GM18867 (cell line): ENCODE measurements at regions not wholly inside any gene's neighbourhood (a gene's known extent, or its start where the extent isn't known, plus 50 kb on each side); places are given as distances from the start of the nearest gene placed in this dataset.

Experiments
- ATAC-seq: cut with Tn5 transposase; IDR thresholded peaks from one replicate; pipeline ENCODE4 v1.9.1; 2021; ENCODE audit warnings: mild to moderate bottlenecking, moderate library complexity; ENCODE audit not compliant: unreplicated experiment

DNA sequence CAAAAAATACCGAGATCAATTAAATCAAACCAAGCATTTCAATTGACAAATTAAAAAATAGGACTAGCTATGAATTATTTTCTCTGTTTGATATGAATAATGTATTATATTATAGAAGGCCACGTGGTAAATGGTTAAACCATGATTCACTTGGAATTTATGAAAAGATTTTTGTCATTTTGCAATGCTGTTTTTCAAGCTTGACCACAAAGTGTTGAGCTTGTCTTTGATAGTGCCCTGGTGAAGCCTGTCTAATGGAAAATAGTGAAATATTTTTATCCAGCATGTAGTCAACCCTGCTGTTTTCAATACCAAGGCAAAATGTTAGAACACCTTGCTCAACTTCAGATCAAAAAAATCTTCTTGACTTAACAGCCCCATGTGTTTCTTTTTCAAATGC, 288.0 kb upstream of the PRMT6 start:
- no peak for ATAC-seq

DNA sequence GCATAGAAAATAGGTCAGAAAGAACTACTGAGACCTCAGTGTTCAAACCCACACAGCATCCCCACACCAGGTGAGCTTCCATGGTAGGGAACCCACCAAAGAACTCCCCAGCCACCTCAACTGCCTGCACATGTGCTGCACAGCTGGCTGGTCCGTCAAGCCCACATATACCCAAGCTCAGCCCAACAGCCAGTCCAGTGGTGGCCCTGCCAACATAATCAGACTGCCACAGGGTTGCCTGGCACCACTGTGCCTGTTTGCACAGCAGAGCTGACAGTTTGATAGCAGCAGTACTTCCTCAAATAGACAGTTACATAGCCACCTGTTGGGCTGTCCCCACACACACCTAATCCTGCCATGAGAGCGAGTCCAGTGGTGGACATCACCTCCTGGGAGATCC, 283.3 kb upstream of the PRMT6 start:
- no peak for ATAC-seq

DNA sequence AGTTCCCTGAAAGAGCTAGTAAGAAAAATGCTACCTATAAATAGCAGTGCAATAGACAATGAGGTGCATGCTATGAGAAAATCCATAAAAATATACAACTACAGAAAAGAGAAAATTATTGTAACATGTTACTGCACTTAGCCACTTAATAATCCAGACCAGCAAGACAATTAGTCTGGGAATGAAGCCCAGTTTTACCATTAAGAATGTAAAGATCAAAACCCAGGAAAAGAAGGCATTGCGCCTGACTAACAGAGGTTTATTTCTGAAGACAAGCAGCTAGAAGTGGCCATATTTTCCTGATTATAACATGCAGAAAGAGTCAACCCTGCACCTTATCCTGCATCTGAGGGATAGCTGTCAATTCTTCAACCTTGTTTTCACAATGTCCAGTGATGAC, 276.4 kb upstream of the PRMT6 start:
- ATAC-seq, result no peak

DNA sequence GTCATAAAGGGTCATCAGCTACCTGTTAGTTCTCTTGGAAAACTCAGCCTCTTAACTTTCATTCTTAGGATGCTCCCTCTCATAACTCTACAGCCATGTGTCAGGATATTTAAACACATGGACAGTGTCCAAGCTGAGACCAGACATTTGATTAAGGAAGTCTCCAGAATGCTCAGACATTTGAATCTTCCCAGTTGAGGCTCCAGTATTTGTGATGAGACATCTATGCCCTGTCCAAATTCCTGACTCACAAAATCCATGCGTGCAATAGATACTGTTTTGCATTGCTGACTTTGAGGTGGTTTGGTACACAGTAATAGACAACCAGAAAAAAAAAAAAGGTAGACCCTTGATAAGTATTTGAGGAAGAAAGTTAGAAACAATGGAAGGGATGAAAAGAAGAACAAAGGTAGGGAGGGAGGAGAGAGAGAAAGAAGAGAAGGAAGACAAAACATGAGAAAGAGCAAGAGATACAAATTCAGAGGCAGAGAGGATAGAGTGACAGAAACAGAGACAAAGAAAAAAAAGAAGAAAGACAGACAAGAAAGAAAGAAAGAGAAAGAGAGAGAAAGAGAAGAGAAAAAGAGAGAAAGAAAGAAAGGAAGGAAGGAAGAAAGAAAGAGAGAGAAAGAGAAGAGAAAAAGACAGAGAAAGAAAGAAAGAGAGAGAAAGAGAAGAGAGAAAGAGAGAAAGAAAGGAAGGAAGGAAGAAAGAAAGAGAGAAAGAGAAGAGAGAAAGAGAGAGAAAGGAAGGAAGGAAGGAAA, 275.5 kb upstream of the PRMT6 start:
- ATAC-seq, result no peak

DNA sequence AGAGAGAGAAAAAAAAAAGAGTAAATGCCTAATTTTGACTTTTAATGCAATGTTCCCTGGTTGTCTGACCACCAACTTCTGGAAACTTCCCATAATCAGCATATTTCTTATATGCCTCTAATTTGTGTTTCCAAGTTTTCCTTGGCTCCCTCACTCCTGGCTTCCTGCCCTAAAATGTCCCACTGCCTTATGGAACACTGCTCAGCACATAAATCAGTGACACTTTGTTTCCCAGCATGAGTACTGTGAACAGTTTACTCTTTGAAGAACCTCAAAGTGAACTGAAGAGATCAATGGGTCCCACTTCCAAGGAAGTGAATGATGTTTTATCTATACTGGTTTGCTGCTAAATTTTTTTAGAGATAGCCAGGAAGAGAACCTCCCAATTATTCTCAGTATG, 271.3 kb upstream of the PRMT6 start:
- ATAC-seq, result no peak

DNA sequence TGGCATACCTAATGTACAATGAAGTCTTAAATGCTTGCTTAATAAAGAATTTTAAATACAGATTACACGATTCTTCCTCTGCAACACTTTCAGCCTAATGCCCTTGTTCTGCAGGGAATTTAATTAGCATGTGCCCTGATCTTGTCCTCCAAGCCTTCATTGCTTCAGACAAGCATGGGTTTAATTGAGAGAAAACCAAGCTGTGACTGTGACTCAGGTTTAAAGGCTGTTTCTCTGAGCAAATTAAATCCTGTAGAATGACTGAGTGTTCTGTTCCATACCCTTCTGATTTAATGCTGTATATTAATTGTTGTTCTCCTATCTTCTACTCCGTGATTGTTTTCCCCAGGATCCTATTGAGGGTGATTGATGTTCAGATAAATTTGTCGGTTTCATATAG, 269.0 kb upstream of the PRMT6 start:
- ATAC-seq, result no peak

DNA sequence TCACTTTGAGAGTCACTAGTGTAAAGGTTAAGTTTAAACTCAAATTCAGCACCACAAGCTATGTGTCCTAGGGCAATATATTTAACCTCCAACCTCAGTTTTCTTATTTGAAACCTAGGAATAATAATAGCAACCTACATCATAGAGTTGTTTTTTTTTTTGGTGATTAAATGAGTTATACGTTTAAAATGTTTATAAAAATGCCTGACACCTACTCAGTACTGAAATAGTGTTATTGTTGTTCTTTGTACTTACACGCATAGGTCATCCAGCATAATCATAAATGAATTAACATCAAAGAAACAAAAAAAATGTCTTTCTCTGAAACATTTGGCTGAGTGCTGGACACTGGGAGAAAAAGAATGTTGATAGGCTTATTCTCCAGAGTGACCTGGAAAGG, 266.8 kb upstream of the PRMT6 start:
- no peak for ATAC-seq

DNA sequence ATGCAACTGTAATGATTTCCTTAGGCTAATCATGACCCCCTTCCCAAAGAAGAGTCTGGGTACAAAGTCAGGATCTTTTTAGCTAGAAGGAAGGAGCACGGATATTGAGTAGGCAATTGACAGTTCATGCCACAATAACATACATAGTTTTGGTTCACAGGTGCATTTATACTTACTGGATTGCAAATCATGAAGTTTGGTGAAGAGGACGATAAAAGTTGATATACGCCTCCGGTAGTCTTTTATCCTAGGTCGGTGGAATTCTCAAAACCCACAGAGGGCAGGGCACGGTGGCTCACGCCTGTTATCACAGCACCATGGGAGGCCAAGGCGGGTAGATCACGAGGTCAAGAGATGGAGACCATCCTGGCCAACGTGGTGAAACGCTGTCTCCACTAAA, 265.4 kb upstream of the PRMT6 start:
- no peak for ATAC-seq

DNA sequence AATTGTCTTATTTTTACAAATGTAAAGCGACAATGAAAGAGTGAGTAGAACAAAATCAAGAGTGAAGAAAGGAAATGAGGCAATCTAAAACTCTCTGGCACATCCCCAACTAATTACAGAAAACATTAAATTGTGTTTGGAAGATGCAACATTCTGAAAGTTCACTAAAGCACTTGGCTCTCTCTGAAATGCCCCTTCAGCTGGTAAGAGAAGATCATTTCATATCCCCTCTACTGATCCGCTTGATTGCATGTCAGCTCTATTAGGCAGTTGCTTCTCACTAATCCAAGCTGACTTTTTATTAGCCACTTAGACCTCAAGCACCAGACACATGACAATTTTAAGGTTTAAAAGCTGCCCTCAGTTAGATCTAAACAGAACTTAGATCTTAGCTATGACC, 262.8 kb upstream of the PRMT6 start:
- no peak for ATAC-seq

DNA sequence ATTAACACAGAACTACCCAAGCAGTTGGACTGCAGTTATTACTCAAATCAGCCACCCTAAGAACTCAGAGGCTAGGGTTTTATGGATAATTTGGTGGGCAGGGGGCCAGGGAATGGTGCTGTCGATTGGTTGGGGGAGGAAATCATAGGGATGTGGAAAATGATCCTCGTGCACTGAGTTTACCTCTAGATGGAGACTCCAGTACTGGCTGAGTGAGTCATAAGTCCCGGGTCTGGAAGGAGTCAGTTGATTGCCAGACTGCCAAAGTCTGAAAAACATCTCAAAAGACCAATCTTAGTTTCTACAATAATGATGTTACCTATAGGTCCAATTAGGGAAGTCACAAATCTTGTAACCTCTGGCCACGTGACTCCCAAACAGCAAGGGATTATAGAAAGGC, 257.5 kb upstream of the PRMT6 start:
- ATAC-seq, result no peak

DNA sequence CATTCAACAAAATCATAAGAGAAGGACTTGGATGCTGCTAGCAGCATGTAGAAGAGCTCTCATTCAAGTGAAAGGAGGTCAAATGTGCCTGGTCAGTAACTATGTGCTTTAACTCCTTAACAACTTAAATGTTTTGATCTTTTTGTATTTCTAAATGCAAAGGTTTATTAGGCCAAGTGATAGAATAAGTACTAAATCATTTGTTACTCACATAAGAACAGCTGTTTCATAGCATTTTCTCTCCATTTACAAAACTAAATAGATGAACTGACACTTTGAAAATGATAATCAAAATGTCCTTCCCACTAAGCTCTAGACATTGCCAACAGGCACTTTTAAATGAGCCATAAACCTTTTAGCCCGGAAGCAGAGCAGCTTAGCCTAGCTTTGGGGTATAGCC, 254.3 kb upstream of the PRMT6 start:
- no peak for ATAC-seq

DNA sequence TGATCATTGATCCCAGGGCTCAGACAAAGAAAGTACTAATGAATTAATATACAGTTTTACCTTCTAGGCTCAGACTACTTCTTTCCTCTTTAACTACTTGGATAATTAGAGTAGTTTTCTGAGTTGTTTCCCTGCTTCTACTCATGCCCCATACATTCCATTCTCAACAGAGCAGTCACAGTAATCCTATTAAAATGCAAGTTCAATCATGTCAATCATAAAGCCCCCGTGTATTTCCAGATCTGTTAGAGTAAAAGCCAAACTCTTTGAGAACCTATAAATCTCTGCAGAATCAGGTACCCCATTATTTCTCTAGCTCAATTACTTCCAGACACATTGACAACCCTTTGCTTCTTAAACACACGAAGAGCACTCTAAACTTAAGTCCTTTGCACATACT, 242.1 kb upstream of the PRMT6 start:
- ATAC-seq, result no peak

DNA sequence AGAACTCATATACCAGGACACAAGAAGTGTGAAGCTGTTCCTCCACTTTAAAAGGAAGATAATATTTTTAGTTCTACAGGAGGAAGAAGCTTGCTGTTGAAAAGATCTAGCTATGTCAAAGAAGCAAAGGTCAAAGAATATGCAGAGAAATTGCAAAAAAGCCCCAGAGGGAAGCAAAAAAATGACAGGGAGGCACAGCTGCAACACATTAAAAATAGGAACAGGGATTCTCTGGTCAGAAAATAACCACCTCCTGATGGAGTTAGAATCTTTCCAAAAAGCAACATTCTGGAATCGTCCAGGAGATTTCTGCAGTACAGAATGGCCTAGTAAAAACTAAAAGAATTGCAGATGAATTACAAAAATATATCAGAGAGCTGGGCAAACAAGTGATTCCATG, 238.9 kb upstream of the PRMT6 start:
- ATAC-seq, result no peak

DNA sequence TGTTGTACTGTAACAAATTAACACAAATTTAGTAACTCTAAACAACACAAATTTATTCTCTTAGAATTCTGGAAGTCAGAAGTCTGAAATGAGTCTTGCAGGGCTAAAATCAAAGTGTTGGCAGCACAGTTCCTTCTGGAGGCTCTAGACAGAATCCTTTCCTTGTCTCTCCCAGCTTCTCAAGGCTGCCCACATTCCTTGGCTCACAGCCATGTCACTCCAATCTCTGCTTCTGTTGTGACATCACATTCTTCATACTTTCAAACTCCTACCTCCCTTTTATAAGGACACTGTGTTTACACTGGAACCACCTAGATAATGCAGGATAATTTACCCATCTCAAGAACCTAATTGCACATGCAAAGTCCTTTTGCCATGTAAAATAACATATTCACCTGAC, 225.0 kb upstream of the PRMT6 start:
- no peak for ATAC-seq

DNA sequence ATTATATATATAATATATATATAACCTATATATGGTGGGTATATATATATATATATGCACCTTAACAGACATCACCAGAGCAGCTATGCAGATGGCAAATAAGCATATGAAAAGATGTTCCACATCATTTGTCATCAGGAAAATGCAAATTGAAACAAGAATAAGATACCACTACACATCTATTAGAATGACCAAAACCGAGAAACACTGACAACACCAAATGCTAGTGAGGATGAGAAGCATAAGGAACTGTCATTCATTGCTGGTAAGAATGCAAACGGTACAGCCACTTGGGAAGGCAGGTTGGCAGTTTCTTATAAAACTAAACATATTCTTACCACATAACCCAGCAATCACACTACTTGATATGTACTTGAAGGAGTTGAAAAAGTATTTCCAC, 219.8 kb upstream of the PRMT6 start:
- ATAC-seq, result peak; percentile 75

DNA sequence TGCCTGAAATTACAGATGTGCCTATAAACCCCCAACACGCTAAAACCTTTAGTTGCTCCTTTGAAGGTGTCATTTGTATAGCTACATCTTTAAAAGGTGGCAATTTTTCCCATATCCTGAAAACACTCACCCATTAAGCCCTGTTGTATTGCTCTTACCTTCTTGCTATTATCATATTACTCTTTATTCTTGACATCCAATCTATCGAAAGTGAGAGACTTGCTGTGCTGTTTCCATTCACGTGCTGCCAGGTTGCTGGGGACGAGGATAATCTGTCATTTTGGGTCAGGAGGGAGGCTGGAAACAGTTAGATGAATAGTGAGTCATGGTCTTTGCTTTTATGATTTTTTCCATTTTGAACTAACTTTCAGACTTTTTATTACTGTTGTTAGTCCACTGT, 213.0 kb upstream of the PRMT6 start:
- ATAC-seq, result no peak

DNA sequence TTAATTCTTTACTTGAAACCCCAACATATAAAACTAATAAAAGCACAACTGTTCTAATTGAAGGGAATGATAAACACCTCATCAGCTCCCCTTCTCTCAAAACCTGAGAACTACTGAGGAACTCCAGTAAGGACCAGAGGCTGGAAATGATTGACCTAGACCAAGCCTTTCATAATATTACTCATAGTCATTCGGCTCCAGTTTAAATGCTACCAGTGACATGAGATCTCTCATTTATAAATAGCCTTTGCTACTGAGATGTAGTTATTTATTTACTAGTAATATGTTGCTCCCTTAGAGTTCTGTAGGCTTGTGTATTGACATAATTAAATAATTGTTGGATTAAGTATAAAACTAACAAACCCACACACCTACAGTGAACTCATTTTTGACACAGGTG, 209.8 kb upstream of the PRMT6 start:
- ATAC-seq, result peak; percentile 87

DNA sequence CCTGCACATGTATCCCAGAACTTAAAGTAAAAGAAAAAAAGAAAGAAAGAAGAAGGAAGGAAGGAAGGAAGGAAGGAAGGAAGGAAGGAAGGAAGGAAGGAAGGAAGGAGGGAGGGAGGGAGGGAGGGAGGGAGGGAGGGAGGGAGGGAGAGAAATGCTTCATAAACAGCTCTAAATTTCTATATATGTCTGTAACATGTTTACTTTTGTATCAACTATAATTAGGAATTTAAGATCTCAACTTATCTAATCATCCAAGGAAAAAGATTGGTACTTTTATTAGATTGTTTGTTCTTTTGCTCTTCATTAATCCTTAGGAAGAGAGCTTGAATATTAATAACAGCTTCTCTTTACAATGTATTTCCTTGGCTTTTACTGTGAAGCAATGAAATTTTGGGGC, 195.4 kb upstream of the PRMT6 start:
- no peak for ATAC-seq

DNA sequence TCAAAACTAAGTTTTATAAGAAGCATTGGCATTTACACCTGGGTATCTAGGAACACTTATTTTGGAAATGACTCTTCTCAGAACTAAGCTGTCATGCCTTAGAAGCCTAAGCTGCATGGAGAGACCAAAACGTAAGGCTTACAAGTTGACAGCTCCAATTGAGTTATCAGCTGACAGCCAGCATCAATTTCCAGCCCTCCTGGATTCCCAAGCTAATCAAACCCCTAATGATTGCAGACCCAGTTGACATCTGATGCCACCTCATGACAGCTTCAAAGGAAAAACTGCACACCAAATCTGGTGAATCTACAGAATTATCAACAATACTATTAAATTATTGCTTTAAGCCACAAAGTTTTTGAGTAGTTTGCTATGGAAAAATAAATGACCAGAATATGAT, 187.6 kb upstream of the PRMT6 start:
- no peak for ATAC-seq

DNA sequence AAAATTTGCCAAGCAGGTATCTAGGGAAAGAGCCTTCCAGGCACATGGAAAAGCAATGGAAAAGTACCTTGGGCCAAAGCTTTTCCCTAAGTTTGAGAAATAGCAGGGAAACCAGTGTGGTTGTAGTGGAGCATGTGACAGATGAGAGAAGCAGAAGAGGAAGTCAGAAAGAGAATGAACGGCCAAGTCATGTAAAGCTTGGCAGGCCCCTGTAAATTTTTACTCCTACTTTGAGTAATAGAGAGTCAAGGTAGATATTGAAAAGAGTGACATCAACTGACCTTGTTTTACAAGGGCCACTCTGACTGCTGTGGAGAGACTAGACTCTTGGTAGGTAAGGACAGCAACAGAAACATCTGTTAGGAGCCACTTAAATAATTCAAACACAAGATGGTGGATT, 180.9 kb upstream of the PRMT6 start:
- ATAC-seq, result peak; percentile 57

DNA sequence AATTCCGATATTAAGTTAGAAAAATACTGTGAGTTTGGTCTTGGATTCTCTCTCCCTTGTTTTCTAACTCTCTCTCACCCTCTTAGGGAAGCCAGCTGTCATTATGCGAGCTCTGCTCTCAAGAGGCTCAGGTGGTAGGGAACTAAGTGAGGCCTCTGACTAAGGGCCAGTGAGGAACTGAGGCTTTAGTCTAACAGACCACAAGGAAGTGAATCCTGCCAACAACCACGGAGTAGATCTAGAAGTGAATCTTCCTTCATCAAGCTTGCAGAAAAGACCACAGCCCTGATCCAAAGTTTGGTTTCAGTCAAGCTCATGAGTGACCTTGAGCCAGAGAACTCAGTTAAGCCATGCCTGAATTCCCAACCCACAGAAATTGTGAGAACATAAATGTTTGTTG, 180.1 kb upstream of the PRMT6 start:
- no peak for ATAC-seq

DNA sequence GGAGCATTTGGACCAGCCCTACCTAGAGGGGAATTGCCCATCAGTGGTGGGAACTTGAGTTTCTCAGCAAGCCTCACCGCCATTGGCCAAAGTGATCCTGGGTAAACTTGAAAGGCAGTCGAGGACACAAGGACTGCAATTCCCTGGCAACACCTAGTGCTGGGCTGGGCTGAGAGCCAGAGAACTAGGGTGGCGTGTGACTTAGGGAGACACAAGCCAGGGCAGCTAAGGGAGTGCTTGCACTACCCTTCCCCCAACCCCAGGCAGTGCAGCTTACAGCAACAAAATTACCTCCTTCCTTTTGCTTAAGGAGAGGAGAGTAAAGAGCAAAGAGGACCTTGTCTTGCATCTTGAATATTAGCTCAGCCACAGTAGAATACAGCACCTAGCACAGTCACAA, 176.9 kb upstream of the PRMT6 start:
- ATAC-seq, result no peak

DNA sequence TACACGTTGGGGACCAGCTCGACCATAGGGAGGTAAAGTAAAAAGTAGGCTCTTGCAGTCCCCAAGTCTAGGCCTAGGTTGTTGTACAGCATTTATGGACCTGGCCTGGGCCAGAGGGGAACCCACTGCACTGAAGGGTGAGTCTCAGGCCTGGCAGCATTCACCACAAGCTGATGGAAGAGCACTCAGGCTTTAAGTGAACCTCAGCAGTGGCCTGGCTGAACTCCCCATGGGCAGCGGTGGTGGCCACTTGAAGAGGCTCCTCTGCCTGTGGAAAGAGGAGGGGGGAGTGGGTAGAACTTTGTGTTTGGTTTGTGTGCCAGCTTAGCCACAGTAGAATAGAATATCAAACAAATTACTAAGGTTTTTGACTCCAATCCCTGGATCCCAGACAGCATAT, 176.2 kb upstream of the PRMT6 start:
- no peak for ATAC-seq
